ENCODE measurements at regions not wholly inside any gene's neighbourhood (a gene's known extent, or its start where the extent isn't known, plus 50 kb on each side); places are given as distances from the start of the nearest gene placed in this dataset.

DNA sequence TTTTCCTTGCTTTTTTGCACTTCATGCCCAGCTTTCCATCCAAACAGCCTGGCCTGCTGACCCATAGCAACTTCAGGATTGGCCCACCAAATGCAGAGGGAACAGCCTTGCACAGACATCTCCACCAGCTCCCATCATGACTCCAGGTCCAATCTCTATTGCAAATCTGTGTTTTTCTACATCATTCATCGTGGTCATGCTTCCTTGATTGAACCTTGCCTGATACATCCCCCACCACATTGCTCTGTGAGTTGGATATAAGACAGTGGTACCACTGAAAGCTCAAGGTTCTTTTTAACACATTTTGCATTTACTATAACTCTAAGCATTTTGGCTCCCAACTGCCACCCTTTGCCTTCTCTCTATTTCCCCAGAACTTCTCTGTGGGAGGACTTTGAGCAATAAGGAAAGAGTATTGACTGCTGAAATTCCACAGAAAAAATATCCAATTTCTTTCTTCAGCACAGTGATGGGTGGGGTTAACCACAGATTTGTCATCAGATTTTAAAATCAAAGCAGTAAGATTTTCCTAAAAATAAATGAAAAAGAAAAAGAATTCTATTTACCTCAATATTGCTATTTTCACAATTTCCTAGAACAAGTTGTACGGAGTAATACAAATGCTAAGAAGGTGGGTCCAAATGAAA is 114.6 kb upstream of the GALNT15 start:
- no peak for TF ChIP-seq POLR2A (IDR thresholded peaks at IDR 0.05)
- TF ChIP-seq, protein P1, sequence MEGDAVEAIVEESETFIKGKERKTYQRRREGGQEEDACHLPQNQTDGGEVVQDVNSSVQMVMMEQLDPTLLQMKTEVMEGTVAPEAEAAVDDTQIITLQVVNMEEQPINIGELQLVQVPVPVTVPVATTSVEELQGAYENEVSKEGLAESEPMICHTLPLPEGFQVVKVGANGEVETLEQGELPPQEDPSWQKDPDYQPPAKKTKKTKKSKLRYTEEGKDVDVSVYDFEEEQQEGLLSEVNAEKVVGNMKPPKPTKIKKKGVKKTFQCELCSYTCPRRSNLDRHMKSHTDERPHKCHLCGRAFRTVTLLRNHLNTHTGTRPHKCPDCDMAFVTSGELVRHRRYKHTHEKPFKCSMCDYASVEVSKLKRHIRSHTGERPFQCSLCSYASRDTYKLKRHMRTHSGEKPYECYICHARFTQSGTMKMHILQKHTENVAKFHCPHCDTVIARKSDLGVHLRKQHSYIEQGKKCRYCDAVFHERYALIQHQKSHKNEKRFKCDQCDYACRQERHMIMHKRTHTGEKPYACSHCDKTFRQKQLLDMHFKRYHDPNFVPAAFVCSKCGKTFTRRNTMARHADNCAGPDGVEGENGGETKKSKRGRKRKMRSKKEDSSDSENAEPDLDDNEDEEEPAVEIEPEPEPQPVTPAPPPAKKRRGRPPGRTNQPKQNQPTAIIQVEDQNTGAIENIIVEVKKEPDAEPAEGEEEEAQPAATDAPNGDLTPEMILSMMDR (IDR thresholded peaks at IDR 0.05): no peak

Data from uterus (tissue), 2 donors.